Natural killer cell (primary cell): ENCODE measurements at regions not wholly inside any gene's neighbourhood (a gene's known extent, or its start where the extent isn't known, plus 50 kb on each side); places are given as distances from the start of the nearest gene placed in this dataset.

Experiments used
- ATAC-seq, 3 donors: fragments of 150-1000 bp in 2 of 3; fragments of 200-7000 bp in 1 of 3; cut with Tn5 transposase; 1 replicate in 1 of 3; 2 replicates in 2 of 3; pipeline ENCODE4 v1.10.0; 2021; ENCODE audit warnings: mild to moderate bottlenecking in 2 of 3, moderate library complexity in 2 of 3
- DNase-seq, 2 donors: peaks; one replicate each; pipeline versions ENCODE4 v3.0.0 to v3.0.0-alpha.2; 2013 to 2021; ENCODE audit warnings: mixed read lengths in 1 of 2
- H3K27ac ChIP-seq: one replicate; pipeline ENCODE4 v1.5.1; 2013; ENCODE audit warnings: mild to moderate bottlenecking, low read length
- H3K27me3 ChIP-seq: one replicate; pipeline ENCODE4 v1.6.1; 2013; ENCODE audit warnings: low read length; ENCODE audit not compliant: control insufficient read depth, insufficient read depth
- H3K36me3 ChIP-seq: one replicate; pipeline ENCODE4 v1.6.1; 2013; ENCODE audit warnings: low read length; ENCODE audit not compliant: control insufficient read depth, insufficient read depth
- H3K4me1 ChIP-seq: one replicate; pipeline ENCODE4 v1.6.1; 2013; ENCODE audit warnings: low read length; ENCODE audit not compliant: control insufficient read depth, insufficient read depth
- H3K4me3 ChIP-seq: one replicate; pipeline ENCODE4 v1.5.1; 2013; ENCODE audit warnings: low read length
- H3K9me3 ChIP-seq: one replicate; pipeline ENCODE4 v1.6.1; 2013; ENCODE audit warnings: low read length; ENCODE audit not compliant: control insufficient read depth, insufficient read depth
- H3K27ac Mint-ChIP-seq, 2 donors: one replicate each; pipeline ENCODE4 v1.8.0; 2022; ENCODE audit warnings: mild to moderate bottlenecking in 2 of 2, mixed read lengths in 2 of 2, moderate library complexity in 1 of 2
- H3K27me3 Mint-ChIP-seq, 2 donors: one replicate each; pipeline ENCODE4 v1.8.0; 2022; ENCODE audit warnings: low read depth in 2 of 2, mixed read lengths in 2 of 2
- H3K36me3 Mint-ChIP-seq: one replicate; pipeline ENCODE4 v1.8.0; 2022; ENCODE audit warnings: mixed read lengths
- H3K4me1 Mint-ChIP-seq, 2 donors: one replicate each; pipeline ENCODE4 v1.8.0; 2022; ENCODE audit warnings: mixed read lengths in 2 of 2
- H3K4me3 Mint-ChIP-seq: one replicate; pipeline ENCODE4 v1.8.0; 2022; ENCODE audit warnings: mild to moderate bottlenecking, moderate library complexity, mixed read lengths
- H3K9me3 Mint-ChIP-seq, 2 donors: one replicate each; pipeline ENCODE4 v1.8.0; 2022; ENCODE audit warnings: mixed read lengths in 2 of 2
- WGBS: methylation state at CpG from one replicate; pipeline ENCODE4 v1.1.7; 2013; ENCODE audit warnings: missing lambda C conversion rate; ENCODE audit not compliant: insufficient coverage; 5-methylcytosine and 5-hydroxymethylcytosine counted together
- intact Hi-C: fragments of 100-400 bp; cut with micrococcal nuclease; formaldehyde crosslinking; loops from one replicate; pipeline ENCODE4 v1.14.2; 2022
- TF ChIP-seq, protein P1 (sequence below): fragments of 200-600 bp; IDR thresholded peaks from one replicate; pipeline ENCODE4 v1.8.0; 2022; ENCODE audit warnings: antibody characterized with exemption

DNA sequence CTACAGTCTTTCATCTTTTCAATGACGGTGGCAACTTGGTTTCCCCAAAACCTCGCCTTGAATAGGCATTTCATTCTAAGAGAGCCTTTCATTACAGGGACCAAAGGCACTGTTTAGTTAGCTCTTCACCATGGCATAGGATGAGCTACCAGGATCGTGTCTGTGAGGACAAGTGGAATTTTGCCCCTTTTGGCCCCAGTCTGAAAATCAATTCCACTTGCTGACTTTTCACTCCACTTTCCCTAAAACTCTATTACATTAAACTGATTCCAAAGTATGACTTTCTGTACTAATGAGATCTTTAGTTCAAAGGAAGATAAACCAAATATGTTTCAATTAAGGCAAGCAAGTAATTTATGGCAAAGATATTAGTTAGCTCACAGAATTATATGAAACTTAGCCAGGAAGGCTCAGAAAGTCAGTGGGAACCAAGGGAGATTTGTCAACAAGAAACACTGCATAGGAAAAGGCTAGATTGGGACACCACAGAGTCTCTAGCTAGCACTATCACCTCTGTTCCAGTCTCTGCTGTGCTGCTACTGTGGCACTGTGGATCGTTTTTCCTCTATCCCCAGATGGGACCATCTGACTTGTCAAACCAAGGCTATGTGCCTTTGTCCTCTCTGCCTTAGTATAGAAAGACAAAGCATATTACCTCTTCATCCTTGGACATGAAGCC is 145.6 kb downstream of the SLC7A11 start:
- no peak overlapping the region for H3K27ac ChIP-seq
- Mint-ChIP-seq H3K4me1 (no peaks in the 10 kb centered on the region), H3K27me3 (no peaks in the 10 kb centered on the region), H3K9me3 (no peaks in the 10 kb centered on the region), H3K4me3 (no peak overlapping the region), H3K36me3 (no peaks in the 10 kb centered on the region), H3K27ac (no peak overlapping the region)
- intact Hi-C loops: no loop called here
- peaks cover 3% of the 10 kb centered on the region for H3K27me3 ChIP-seq
- WGBS: 82% methylated on average over 4 of the region's 4 CpGs
- ATAC-seq: no peak
- no peak overlapping the region for H3K4me3 ChIP-seq
- TF ChIP-seq, protein P1, sequence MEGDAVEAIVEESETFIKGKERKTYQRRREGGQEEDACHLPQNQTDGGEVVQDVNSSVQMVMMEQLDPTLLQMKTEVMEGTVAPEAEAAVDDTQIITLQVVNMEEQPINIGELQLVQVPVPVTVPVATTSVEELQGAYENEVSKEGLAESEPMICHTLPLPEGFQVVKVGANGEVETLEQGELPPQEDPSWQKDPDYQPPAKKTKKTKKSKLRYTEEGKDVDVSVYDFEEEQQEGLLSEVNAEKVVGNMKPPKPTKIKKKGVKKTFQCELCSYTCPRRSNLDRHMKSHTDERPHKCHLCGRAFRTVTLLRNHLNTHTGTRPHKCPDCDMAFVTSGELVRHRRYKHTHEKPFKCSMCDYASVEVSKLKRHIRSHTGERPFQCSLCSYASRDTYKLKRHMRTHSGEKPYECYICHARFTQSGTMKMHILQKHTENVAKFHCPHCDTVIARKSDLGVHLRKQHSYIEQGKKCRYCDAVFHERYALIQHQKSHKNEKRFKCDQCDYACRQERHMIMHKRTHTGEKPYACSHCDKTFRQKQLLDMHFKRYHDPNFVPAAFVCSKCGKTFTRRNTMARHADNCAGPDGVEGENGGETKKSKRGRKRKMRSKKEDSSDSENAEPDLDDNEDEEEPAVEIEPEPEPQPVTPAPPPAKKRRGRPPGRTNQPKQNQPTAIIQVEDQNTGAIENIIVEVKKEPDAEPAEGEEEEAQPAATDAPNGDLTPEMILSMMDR: no peak
- H3K4me1 ChIP-seq: no peaks in the 10 kb centered on the region
- H3K36me3 ChIP-seq: no peaks in the 10 kb centered on the region
- no peak for DNase-seq
- no peaks in the 10 kb centered on the region for H3K9me3 ChIP-seq

DNA sequence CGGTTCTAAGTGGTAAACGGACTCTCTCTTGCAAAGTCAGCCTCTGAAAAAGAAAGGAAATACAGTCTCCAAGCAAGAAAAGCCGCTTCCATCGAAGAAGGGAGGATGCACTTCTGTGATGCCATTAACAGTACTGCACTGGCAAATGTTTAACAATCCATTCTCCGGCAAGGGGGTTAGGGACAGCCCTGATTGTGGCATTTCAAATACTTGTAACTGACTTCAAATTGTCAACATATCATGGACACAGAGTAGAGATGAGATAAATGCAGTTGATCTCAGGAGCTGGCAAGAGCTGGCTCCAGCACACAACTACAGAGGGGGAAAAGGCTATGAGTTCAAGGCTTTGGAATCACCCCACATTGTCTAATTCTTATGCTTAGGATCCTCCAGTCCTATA is 146.8 kb downstream of the SLC7A11 start:
- DNase-seq (no peak), ATAC-seq (no peak)
- H3K4me3 ChIP-seq: no peak overlapping the region
- 90% methylated on average over 5 of the region's 5 CpGs for WGBS
- Mint-ChIP-seq H3K9me3 (peaks cover 0 to 2% of the 10 kb centered on the region in 2 donors), H3K4me3 (no peak overlapping the region), H3K27ac (no peak overlapping the region), H3K4me1 (no peaks in the 10 kb centered on the region), H3K27me3 (no peaks in the 10 kb centered on the region), H3K36me3 (no peaks in the 10 kb centered on the region)
- no peaks in the 10 kb centered on the region for H3K9me3 ChIP-seq
- H3K4me1 ChIP-seq: no peaks in the 10 kb centered on the region
- TF ChIP-seq, protein P1: no peak
- intact Hi-C loops: no loop called here
- H3K27ac ChIP-seq: no peak overlapping the region
- H3K36me3 ChIP-seq: no peaks in the 10 kb centered on the region
- peaks cover 3% of the 10 kb centered on the region for H3K27me3 ChIP-seq

DNA sequence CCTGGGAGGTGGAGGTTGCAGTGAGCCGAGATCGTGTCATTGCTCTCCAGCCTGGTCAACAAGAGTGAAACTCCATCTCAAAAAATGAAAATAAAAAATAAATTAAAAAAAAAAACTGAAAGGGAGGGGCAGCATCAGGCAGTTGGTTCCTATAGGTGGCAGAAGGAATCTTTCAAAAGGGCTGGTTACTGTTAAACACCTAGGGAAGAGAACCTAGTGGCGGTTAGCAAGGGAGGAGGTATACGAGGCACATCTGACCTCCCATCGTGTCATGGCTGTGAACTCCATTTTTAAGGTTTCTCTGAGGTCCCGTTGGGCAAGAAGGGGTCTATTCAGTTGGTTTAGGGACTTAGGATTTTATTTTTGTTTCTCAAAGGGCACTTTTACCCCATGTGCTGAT is 150.1 kb downstream of the SLC7A11 start:
- TF ChIP-seq, protein P1: no peak
- ATAC-seq (no peak), DNase-seq (no peak)
- Mint-ChIP-seq H3K27me3 (no peaks in the 10 kb centered on the region), H3K27ac (no peak overlapping the region), H3K4me1 (no peaks in the 10 kb centered on the region), H3K4me3 (no peak overlapping the region), H3K9me3 (peaks cover 0 to 5% of the 10 kb centered on the region in 2 donors), H3K36me3 (no peaks in the 10 kb centered on the region)
- Histone ChIP-seq H3K4me3 (no peak overlapping the region), H3K4me1 (no peaks in the 10 kb centered on the region), H3K36me3 (no peaks in the 10 kb centered on the region), H3K9me3 (no peaks in the 10 kb centered on the region), H3K27me3 (peaks cover 3% of the 10 kb centered on the region), H3K27ac (no peak overlapping the region)
- 82% methylated on average over 6 of the region's 6 CpGs for WGBS
- intact Hi-C loops: no loop called here
